Astrocyte of the hippocampus (primary cell): ENCODE measurements at regions not wholly inside any gene's neighbourhood (a gene's known extent, or its start where the extent isn't known, plus 50 kb on each side); places are given as distances from the start of the nearest gene placed in this dataset.
"Not testable (repeated sequence)": the region's sequence is repeated elsewhere in the genome, so short reads cannot be mapped to it uniquely, and the experiment has no call there.

Source experiments
- DNase-seq: peaks from one replicate; pipeline ENCODE4 v3.0.0; 2011; ENCODE audit warnings: low read depth, low spot score

DNA sequence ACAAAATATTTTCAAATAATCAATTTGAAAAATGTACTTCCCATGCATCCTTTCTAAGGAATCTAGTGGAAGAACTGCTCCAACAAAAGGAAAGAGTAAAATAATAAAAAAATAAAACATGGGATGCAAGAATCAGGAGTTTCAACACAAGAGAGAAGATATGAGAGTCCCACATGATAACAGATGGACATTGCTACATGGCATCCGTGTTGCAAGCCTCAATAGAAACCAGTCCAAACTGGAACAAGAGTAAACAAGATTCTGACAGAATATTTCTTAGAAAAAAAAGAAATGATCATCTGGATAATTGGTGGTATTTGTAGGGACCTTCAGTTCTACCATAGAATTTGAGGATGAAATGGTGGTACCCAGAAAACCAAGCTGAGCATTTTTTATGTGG lies 186.8 kb downstream of the FRK start:
- DNase-seq, result no peak

DNA sequence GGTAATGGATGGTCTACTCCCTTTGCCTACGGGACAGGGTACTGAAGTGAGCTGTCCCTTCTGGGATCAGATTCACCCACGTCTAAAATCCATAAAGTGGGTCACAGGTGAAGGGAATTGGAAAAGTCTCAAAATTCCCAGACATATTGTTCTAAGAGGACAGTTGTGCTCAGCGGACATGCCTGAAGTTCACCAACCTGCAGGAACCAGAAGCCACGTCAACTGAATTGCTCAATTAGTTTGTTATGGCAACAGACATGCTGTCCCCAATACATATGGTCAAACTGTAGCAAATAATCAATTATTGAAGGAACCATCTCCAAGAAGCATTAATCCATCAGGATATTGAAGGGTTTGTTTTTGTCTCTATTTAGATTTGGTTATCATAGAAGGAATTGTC lies 190.2 kb downstream of the FRK start:
- DNase-seq, result no peak

DNA sequence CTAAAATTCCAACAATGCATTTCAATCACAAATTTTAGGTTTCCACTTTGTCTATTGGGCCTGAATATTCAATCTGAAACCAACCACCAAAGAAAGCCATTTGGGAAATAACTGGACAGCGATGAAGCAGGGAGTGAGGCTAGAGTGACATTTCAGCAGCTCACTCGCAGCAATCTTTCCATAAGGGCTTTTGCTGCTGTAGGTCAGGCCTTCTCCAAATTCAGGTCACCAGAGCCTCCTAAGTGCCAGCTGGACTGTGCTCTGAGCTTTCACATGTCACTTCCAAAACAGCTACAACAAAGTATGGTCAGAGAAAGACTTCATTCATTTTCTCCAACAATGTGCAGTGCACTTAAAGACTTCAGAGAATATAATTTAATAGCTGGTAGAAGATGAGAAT lies 194.8 kb downstream of the FRK start:
- no peak for DNase-seq

DNA sequence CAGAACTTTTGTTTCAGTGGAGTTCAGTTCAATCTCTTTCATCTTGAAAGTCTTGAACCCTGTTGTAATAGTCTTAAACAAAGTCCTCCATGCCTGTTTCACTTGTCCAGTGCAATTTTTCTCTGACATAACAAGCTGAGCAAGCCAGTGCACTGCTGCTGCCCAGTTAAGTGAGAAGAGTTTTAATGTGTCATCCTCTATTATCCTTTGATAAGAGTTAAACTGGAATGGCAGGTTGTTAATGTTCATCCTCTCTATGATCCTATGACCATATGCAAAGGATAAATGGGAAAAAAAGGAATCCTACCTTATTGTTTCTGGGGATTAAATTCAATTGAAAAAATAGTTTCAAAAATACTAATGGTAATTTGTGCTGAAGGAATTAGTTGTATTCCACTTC lies 197.5 kb downstream of the FRK start:
- no peak for DNase-seq

DNA sequence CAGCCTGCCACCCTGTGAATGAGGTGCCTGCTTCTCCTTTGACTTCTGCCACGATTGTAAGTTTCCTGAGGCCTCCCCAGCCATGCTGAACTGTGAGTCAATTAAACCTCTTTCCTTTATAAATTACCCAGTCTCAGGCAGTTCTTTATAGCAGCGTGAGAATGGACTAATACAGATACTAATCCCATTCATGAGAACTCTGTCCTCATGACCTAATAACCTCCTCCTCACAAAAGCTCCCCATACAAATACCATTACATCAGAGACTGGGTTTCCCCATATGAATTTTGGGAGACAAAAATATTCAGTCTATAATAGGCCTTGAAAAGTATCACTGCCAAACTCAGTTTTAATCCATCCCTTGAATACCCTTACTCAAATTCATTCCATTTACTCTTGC lies 199.0 kb downstream of the FRK start:
- not testable (repeated sequence) for DNase-seq

DNA sequence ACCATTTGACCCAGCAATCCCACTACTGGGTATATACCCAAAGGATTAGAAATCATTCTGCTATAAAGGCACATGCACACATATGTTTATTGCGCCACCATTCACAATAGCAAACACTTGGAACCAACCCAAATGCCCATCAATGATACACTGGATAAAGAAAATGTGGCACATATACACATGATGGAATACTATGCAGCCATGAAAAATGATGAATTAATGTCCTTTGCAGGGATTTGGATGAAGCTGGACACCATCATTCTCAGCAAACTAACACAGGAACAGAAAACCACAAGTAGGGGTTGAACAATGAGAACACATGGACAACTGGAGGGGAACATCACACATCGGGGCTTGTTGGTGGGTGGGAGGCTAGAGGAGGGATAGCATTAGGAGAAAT lies 201.1 kb downstream of the FRK start:
- not testable (repeated sequence) for DNase-seq

DNA sequence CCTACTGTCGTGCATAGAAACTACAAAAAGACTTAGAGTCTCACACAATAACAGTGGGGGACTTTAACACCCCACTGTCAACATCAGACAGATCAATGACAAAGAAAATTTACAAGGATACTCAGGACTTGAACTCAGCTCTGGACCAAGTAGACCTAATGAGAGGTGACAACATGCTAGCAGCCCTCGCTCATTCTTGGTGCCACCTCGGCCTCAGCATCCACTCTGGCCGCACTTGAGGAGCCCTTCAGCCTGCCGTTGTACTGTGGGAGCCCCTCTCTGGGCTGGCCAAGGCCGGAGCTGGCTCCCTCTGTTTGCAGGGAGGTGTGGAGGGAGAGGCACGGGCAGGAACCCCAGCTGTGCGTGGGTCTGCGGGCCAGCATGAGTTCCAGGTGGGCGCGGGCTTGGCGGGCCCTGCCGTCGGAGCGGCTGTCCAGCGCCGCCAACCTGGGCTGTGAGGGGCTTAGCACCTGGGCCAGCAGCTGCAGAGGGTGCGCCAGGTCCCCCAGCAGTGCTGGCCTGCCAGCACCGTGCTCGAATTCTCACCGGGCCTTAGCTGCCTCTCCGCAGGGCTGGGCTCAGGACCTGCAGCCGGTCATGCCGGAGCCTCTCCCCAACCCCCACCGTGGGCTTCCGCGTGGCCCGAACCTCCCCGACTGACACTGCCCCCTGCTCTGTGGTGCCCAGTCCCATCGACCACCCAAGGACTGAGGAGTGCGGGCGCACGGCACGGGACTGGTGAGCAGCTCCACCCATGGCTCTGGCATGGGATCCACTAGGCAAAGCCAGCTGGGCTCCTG lies 205.6 kb downstream of the FRK start:
- DNase-seq, result no peak

DNA sequence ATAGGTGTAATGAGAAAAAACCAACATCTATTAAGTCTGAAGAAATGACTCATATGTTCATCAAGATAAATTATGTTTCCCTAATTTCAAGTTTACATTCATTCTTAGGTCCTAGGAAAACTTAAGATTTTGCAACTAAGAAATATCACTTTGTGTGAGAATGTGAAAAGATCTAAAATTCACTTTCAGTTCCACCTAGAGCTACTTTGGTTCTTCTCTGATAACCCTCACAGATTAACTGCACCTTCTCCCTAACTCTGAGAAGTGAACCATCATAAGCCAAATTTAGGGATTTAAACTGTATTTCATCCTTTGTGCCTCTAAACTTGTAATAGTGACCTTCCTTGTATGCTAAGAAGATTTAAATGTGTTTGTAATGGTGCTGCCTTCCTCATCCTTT lies 213.0 kb downstream of the FRK start:
- DNase-seq, result no peak

DNA sequence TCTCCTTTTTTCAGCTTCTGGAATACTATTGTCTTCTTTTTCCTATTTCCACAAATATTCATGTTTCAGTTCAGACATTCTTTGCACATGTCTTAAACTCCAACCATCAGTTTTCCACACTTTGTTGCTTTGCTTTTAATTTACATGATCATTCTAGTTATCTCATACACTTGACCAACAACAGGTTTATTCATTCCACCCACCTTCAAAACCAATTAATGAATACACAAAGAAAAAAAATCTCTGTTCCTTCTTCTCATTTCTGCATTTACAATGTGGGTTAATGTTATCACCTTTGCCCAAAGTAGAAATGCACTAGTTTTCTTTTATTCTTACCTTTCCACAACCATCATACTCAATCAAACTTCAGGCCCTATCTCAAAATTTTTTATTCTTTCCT lies 216.7 kb downstream of the FRK start:
- DNase-seq, result no peak

DNA sequence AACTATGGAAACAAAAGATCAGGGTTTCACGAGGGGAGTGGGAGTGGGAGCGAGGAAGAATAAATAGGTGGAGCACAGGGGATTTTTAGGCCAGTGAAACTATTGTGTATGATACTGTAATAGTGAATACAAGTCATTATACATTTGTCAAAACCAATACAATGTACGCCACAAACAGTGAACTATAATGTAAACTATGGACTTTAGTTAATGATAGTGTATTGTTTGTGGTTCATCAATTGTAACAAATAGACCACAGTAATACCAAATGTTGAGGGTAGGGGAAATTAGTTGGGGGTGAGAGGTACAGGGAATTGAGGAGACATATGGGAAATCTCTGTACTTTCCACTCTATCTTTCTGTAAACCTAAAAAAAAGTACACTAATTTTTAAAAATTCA lies 218.4 kb downstream of the FRK start:
- DNase-seq, result no peak

DNA sequence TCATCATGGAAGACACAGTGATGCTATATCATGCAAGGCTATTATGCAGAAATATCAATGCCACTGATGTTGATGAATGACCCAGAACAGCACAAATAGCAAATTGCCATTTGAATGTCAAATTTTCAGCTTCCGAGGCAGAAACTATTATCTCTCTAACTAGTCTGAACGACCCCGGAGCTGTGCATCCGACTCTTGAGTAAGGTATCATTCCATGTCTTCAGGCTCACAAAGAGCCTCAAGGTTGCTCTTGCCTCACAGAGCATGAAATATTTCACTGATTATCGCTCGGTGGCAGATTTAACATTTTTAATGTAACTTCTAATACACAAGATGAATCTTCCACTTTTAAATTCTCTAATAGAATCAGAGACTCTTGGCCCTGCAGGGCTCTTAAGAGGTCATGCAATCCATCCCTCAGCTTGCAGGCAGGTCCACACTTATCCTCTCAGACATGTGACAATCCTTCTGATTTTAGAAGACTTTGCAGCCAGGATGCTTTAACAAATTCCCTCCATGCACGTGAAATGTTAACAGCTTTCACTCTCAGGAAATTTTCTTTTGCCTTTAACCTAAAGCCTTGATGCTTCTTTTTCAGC lies 221.0 kb downstream of the FRK start:
- no peak for DNase-seq

DNA sequence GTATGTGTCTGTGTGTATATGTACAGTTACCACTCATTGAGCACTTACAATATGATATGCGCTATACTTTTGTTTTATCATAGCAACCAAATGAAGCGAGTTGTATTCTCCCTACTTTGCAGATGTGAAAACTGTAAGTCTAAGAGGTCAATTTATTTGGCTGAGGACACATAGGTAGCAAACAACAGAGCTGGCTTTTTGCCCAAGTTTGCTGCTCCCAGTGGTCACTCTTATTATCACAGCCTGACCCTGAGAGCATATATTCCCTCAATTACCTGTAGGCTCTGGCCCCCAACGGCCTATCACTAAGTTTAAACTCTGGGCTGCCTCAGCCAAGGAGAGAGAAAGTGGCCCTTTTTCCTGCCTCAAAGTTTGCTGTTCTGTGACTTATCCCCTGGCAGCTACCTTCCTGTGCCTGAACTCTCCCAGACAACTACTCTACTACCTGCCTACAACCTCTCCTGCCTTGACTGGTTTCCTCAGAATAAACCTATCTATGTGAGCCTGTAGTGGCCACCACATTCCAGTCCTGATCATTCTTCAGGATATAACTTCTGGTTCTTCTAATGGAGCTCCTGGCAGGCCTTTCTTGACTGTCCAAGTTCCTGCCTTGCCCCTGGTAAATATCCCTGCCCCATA lies 221.8 kb downstream of the FRK start:
- peak; percentile 39 for DNase-seq

DNA sequence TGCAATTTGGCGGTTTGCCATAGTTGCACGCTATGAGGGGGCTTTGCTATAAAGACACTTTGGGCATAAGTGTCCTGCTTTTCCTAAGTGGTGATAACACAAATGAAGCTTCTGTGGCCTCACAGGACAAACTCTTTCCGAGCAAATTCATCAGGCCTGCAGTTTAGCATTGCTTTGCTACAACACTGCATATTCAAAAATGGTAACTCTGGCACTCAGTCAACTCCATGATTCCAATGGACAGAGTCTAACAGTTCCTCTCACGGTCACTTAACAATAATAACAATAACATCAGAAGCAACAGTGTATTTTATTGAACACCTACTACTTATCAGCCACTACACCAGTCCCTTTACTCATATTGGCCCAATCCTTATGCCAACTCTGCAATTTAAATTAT lies 222.5 kb downstream of the FRK start:
- DNase-seq, result no peak

DNA sequence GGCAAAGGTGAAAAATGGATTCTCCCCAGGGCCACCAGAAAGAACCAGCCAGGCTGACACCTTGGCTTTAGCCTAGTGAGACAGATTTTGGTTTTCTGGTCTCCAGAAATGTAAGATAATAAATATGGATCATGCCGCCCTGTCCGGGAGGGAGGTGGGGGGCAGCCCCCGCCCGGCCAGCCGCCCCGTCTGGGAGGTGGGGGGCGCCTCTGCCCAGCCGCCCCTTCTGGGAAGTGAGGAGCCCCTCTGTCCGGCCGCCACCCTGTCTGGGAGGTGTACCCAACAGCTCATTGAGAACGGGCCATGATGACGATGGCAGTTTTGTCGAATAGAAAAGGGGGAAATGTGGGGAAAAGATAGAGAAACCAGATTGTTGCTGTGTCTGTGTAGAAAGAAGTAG lies 224.3 kb downstream of the FRK start:
- DNase-seq, result not testable (repeated sequence)

DNA sequence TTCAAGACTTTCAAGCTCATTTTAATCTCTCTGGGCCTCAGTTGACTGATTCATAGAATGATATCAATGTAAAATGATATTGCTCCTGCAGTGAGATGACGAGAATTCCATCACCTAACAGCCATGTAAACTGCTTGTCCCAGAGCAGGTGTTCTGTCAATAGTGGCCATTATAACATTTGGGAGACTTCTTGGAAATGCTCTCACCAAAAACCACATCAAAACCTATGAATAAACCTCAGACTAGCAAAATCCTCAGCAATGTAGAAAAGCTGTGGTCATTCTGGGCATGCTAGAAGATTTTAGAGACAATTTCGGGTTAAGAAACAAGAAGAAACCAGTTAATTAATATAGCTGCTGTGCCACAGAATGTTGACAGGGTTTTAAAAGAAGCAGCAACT lies 225.4 kb downstream of the FRK start:
- peak; percentile 47 for DNase-seq

DNA sequence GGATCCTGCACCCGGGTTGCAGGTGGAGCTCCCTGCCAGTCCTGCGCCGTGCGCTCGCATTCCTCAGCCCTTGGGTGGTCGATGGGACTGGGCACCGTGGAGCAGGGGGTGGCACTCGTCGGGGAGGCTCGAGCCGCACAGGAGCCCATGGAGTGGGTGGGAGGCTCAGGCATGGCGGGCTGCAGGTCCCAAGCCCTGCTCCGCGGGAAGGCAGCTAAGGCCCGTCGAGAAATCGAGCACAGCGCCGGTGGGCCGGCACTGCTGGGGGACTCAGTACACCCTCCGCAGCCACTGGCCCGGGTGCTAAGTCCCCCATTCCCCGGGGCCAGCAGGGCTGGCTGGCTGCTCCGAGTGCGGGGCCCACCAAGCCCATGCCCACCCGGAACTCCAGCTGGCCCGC lies 226.1 kb downstream of the FRK start:
- not testable (repeated sequence) for DNase-seq

DNA sequence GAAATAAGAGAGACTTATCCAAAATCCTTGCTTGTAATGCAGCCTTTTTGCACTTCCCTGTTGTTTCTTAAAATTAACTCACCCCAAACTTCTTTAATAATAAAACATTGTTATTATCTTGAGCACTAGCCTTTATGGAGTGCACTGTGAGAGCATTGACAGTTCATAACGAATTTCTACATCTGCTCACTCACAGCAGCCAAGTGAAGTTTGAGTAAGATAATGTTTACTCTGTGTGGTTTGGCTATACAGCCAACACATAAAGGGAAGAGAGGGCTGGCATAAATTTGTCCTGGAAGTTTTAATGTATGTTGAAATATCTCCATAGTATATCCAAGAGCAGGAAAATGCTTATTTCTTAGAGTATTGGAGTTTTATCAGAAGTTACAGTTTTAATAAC lies 227.9 kb downstream of the FRK start:
- DNase-seq, result no peak

DNA sequence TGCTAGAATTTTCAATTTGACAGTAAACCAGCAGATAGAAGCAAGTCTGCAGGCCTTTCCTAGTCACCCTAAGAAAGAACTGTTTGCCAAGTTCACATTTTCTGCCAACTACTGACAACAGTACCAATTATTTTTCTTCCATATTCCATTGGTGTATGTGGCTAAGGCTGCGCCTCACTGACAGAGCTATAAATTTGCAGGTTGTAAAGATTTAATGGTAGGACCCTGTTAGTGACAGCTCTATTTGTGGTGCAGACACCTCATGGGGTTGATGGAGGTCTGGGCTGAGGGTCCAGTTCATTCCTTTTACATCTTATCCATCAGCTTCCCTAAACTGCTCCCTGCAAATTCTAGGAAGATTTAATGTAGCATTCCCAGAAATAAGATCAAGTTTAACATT lies 228.5 kb downstream of the FRK start:
- DNase-seq, result no peak

DNA sequence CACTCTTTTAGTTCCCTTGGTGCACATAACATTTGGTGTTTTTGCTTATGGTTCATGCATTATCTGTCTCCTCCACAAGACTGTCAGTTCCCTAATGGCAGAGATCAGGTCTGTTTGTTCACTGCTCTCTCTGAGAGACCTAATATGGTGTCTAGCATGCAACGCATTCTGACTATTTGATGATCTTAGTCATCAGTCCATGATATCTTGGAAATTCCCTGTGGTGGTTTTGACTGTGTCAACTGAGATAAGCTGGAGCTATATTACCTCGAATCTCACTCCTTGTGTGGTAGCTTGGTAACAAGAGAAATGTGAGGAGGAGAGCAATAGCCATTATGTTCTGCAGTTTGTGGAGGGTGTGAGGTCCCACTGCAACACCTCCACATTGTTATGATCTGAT lies 229.8 kb downstream of the FRK start:
- peak; percentile 26 for DNase-seq

DNA sequence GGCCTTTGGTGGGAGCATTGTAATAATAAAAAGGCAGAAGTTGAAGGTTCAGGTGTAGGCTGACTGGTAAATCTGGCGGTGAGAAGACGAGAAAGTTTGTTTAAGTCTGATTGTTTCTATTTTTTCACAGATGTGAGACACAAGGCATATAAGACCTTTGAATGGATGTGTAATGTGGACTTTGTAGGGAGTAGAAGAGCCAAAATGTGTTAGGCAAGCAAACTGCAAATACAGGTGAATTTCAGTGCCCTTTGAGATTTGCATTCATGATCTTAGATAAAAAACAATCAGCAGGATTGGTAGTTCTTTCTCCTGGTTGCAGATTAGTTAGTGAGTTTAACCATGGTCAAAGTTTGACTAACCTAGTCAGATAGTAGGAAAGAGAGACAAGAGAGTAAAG lies 238.9 kb downstream of the FRK start:
- DNase-seq, result no peak

DNA sequence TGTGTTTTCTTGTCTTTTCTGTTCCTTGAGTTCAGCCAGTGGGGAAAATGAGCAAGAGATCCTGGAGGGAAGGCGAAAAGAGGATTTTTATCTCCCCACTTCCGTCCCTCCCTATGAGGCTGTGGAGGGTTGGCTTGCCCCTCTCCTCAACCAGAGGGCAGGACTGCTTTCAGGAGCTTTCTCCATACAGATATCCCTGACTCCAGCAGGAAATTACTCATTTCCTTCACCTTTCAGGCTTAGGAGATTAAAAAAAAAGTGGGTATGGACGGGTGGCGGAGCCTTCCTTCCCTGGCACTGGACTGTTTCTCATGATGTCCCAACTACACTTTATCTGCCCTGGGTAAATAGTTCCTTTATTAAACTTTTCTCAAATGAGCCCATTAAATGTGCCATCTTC lies 241.2 kb downstream of the FRK start:
- no peak for DNase-seq

DNA sequence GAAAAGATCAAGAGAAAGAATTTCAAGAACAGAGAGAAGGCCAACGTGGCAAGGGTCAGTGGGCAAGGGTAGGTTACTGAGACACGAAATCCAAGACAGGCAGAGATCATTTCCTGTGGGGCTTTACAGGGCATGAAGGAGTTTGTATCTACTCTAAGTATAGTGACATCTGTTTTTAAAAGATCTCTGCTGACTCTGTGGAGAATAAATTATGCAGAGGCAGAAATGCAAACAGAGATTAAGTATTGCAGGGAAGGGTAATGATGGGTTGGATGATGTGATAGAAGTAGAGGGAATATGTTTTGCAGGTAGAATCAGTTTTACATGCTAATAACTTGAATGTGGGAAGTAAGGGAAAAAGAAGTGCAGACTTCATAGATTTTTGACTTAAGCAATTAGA lies 243.5 kb downstream of the FRK start:
- no peak for DNase-seq

DNA sequence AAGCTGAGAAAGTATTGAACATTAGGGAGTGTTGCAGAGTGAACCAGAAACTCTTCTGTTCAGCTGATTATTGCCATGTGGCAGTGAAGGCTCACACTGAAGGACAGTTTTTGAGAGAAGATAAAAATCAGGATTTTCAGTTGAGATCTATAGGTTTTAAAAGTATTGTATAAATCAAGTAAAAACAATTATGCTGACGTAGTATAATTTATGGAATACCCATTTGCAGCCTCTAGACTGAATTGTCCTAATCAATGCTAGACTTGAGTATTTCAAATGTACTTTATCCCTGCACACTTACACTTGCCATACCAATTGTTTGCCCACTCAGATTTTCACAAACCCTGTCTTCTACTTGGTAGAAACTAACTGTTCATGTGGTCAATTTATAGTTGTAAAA lies 245.8 kb downstream of the FRK start:
- no peak for DNase-seq
